ENCODE measurements at regions not wholly inside any gene's neighbourhood (a gene's known extent, or its start where the extent isn't known, plus 50 kb on each side); places are given as distances from the start of the nearest gene placed in this dataset.

DNA sequence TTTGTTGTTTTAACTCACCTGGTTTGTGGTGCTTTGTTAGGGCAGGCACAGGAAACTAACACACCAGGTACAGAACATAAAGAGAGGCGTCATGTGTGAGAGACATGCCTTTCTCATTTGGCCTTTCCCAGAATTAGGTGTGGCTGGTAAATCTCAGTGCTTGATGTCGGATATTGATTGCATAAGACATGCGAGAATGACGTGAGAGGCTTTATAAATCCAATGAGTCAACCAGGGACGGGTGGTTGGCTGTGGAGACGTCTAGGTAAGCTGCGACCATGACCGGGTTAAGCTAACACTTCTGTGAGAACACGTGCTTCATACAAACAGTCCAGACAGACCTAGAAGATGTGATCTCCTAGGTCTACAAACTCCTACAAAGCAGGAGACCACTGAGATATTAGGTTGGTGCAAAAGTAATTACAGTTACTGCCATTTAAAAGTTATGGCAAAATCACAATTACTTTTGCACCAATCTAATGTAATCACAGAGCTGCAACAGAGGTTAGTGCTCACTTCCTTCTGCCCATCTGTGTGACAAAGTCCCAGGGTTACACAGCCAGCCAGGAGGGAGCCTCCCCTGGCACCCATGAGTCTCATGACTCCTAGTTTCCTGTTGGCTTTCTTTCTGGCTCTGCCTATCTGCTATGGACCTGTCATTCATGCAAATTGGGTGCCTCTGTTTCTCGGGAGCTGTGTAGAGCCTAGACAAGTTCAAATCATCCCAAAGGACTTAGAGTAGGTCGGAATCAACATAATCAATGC, 98.9 kb upstream of the ATP8B1 start:
- TF ChIP-seq, protein P1, sequence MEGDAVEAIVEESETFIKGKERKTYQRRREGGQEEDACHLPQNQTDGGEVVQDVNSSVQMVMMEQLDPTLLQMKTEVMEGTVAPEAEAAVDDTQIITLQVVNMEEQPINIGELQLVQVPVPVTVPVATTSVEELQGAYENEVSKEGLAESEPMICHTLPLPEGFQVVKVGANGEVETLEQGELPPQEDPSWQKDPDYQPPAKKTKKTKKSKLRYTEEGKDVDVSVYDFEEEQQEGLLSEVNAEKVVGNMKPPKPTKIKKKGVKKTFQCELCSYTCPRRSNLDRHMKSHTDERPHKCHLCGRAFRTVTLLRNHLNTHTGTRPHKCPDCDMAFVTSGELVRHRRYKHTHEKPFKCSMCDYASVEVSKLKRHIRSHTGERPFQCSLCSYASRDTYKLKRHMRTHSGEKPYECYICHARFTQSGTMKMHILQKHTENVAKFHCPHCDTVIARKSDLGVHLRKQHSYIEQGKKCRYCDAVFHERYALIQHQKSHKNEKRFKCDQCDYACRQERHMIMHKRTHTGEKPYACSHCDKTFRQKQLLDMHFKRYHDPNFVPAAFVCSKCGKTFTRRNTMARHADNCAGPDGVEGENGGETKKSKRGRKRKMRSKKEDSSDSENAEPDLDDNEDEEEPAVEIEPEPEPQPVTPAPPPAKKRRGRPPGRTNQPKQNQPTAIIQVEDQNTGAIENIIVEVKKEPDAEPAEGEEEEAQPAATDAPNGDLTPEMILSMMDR (IDR thresholded peaks at IDR 0.05): no peak
- peak; percentile 68 for DNase-seq
- H3K4me1 ChIP-seq: no peaks in the 10 kb centered on the region

DNA sequence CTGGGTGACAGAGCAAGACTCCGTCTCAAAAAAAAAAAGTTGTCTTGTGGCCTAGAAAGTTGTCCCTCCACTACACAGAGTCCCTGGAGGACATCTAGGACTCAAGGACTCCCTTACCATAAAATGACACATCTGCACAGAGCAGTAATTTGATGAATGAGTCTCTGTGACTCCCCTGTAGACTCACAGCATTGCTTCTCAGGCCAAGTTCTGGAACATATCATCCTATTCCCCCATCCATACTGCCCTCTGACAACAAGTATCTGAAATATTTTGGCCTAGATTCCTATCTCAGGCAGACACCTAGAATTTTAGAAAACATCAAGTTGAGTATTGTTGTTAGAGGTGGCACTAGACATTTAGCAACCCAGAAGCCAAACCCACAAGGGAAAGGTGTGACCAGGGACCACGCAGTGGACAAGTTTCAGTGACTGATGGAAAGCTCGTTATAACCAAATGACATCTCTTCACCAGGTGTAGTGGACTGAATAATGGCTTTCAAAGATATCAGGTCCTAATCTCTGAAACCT, 97.9 kb upstream of the ATP8B1 start:
- Histone ChIP-seq H3K27ac (no peak overlapping the region), H3K9ac (ENCODE audit: low read depth in 2 of 2, low read length in 2 of 2) (no peak overlapping the region), H3K9me3 (no peaks in the 10 kb centered on the region), H3K4me3 (no peak overlapping the region), H3K36me3 (no peaks in the 10 kb centered on the region), H3K27me3 (no peaks in the 10 kb centered on the region), H3K4me1 (no peaks in the 10 kb centered on the region)
- intact Hi-C loops (cut with DNase I): no loop called here
- no peak for DNase-seq
- TF ChIP-seq, protein P1 (IDR thresholded peaks at IDR 0.05): no peak

More for the DNA sequence above, 98.9 kb upstream of the ATP8B1 start:
- Histone ChIP-seq H3K27me3 (no peaks in the 10 kb centered on the region), H3K9me3 (no peaks in the 10 kb centered on the region), H3K27ac (peak overlapping the region; percentile 8), H3K9ac (ENCODE audit: low read depth in 2 of 2, low read length in 2 of 2) (peak overlapping the region in 1 of 2 donors; percentile 21), H3K4me3 (no peak overlapping the region), H3K36me3 (no peaks in the 10 kb centered on the region)
- intact Hi-C loops (cut with DNase I): no loop called here

DNA sequence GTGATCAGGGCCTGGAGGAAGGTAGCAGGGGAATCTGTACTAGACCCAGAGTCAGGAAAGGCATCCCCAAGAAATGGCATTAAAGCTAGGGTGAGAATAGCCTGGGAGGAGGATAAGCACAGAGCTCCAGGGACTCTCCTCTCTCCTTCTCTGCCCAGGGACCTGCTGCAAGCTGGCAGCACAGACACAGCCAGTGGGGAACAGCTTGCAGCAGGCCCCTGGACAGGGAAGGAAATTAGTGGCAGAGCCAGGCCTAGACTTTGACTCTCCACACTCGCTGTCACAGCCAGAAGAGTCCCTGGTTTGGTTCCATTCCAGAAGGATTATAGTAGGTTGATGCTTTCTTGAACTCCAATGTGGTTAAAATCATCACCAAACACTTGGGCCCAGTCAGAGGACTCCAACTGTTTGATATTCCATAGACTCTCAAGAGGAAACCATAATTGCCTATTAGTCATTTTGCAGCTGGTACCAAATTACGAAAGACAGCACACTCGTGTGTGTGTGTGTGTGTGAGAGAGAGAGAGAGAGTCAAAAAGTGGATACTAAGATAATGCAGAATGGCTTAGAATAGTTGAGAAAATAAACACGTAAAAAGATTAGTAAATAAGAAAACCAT, 95.5 kb upstream of the ATP8B1 start:
- Histone ChIP-seq H3K36me3 (no peaks in the 10 kb centered on the region), H3K27ac (no peak overlapping the region)
- intact Hi-C loops (cut with DNase I): no loop called here

DNA sequence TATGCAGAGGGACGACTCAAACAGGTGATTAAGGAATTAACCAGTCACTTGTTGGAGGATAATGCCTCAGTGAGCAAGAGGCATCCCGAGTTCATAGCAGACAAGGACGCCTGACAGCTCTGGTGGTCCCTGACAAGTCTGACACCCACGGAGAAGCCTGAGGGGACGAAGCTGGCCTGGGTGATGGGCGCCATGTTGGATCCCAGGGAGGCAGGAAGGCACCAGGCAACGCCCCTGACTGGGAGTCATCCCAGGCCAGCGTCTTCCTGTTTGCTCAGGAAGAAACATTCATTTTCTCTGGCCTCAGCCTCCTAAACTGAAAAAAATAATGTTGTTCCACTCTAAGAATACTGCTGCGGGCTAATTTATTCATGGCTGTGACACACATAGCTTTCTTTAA, 92.1 kb upstream of the ATP8B1 start:
- Histone ChIP-seq H3K4me3 (no peak overlapping the region), H3K9ac (ENCODE audit: low read depth in 2 of 2, low read length in 2 of 2) (no peak overlapping the region), H3K9me3 (no peaks in the 10 kb centered on the region), H3K4me1 (no peaks in the 10 kb centered on the region), H3K36me3 (no peaks in the 10 kb centered on the region), H3K27me3 (no peaks in the 10 kb centered on the region), H3K27ac (no peak overlapping the region)
- intact Hi-C loops (cut with DNase I): no loop called here
- DNase-seq: no peak
- TF ChIP-seq, protein P1 (IDR thresholded peaks at IDR 0.05): no peak

More for the DNA sequence above, 95.5 kb upstream of the ATP8B1 start:
- Histone ChIP-seq H3K4me3 (no peak overlapping the region), H3K9ac (ENCODE audit: low read depth in 2 of 2, low read length in 2 of 2) (no peak overlapping the region), H3K9me3 (no peaks in the 10 kb centered on the region), H3K27me3 (no peaks in the 10 kb centered on the region), H3K4me1 (no peaks in the 10 kb centered on the region)
- TF ChIP-seq, protein P1 (IDR thresholded peaks at IDR 0.05): no peak
- no peak for DNase-seq

DNA sequence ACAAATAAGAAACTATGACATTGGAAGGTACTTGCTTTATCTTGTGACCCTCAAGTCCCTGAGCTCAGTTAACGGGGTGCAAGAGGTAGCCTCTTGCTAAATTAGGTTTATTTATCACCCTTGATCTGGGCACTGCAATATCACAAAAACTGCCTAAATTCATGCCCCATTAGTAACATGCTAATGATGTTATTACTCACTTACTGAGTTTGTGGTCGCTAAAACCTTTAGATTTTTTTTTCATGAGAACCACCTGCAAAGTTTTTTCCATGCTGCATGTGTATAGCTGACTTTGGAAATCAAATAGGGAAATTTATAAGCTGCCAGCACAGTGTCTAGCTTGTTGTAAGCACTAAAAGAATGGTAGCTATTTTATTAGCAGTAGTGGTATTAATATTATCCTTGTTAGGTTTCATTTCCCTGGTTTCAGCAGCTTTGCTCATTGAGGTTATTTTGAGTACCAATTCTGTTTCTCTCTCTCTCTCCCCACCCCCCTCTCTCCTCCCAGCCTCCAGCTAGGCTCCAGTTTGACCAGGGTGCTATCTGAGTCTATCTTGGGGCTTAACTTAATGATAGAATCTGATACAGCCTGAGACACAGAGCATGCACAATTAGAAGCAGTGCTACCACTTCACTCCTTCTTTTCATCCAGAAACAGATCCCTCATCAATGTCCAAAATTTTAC, 88.7 kb upstream of the ATP8B1 start:
- DNase-seq: no peak
- H3K27me3 ChIP-seq: no peaks in the 10 kb centered on the region
- TF ChIP-seq, protein P1 (IDR thresholded peaks at IDR 0.05): no peak
- H3K4me3 ChIP-seq: no peak overlapping the region
- no peak overlapping the region for H3K27ac ChIP-seq
- no peaks in the 10 kb centered on the region for H3K4me1 ChIP-seq
- no peak overlapping the region for H3K9ac ChIP-seq (ENCODE audit: low read depth in 2 of 2, low read length in 2 of 2)
- intact Hi-C loops (cut with DNase I): no loop called here
- H3K36me3 ChIP-seq: no peaks in the 10 kb centered on the region
- no peaks in the 10 kb centered on the region for H3K9me3 ChIP-seq

Data from colonic mucosa (tissue), 4 donors.